ENCODE measurements at regions not wholly inside any gene's neighbourhood (a gene's known extent, or its start where the extent isn't known, plus 50 kb on each side); places are given as distances from the start of the nearest gene placed in this dataset.

GRCh38 chr12:108046650-108047049 is 82.4 kb upstream of the WSCD2 start:
- TF ChIP-seq CTCF (IDR thresholded peaks at IDR 0.05): no peak
- no peak for TF ChIP-seq POLR2A (IDR thresholded peaks at IDR 0.05)

Data from Peyer's patch (tissue), 4 donors.